ENCODE measurements at regions not wholly inside any gene's neighbourhood (a gene's known extent, or its start where the extent isn't known, plus 50 kb on each side); places are given as distances from the start of the nearest gene placed in this dataset.

- TF ChIP-seq CTCF (conservative IDR thresholded peaks at IDR 0.05; ENCODE audit: low read length) (no peak), EZH2phosphoT487 (IDR thresholded peaks at IDR 0.05; ENCODE audit: borderline replicate concordance) (no peak)
Measured at GRCh38 chr20:39767352-39767751, 805.2 kb downstream of the DHX35 start.
